SK-N-MC (cell line): ENCODE measurements at regions not wholly inside any gene's neighbourhood (a gene's known extent, or its start where the extent isn't known, plus 50 kb on each side); places are given as distances from the start of the nearest gene placed in this dataset.

Experiments used
- EZH2 ChIP-seq: fragments of 200-600 bp; sonication (generic); IDR thresholded peaks from one replicate; pipeline ENCODE4 v1.6.1; 2017; ENCODE audit warnings: antibody characterized with exemption
- FOXP2 ChIP-seq: optimal IDR thresholded peaks from 2 replicates; pipeline ENCODE3; 2011; ENCODE audit warnings: mild to moderate bottlenecking, moderate library complexity; ENCODE audit not compliant: insufficient read depth; ENCODE audit errors: extremely low read length, control extremely low read depth
- POLR2AphosphoS5 ChIP-seq: IDR thresholded peaks from 2 replicates; pipeline ENCODE4 v1.6.1; 2012; ENCODE audit warnings: mild to moderate bottlenecking, low read depth, low read length, borderline replicate concordance

- TF ChIP-seq EZH2: no peak
- no peak for TF ChIP-seq POLR2AphosphoS5
- no peak for TF ChIP-seq FOXP2
These were observed 128.9 kb upstream of the ZNF184 start for GRCh38 chr6:27601668-27602254.
